ENCODE measurements at regions not wholly inside any gene's neighbourhood (a gene's known extent, or its start where the extent isn't known, plus 50 kb on each side); places are given as distances from the start of the nearest gene placed in this dataset.

- H3K4me3 ChIP-seq: no peak overlapping the region
- H3K4me1 ChIP-seq: no peaks in the 10 kb centered on the region
- 71 to 79% (median 77%) methylated on average over 4 of the region's 4 CpGs for WGBS, 5 donors
- no peaks in the 10 kb centered on the region for H3K36me3 ChIP-seq
- H3K27ac ChIP-seq: no peak overlapping the region
- no peak for DNase-seq
- H3K9me3 ChIP-seq: no peaks in the 10 kb centered on the region
- no peaks in the 10 kb centered on the region for H3K27me3 ChIP-seq
- intact Hi-C loops (cut with DNase I; ENCODE audit: low total_unique reads): no loop called here
- TF ChIP-seq POLR2AphosphoS5 (IDR thresholded peaks at IDR 0.05) (no peak), CTCF (IDR thresholded peaks at IDR 0.05) (no peak), POLR2A (IDR thresholded peaks at IDR 0.05) (no peak), EP300 (IDR thresholded peaks at IDR 0.05) (no peak)
These were observed 615.5 kb downstream of the RPL10L start for GRCh38 chr14:46036099-46036498.

GRCh38 chr14:46034305-46034704 lies 617.3 kb downstream of the RPL10L start:
- TF ChIP-seq POLR2A (IDR thresholded peaks at IDR 0.05) (no peak), EP300 (IDR thresholded peaks at IDR 0.05) (no peak), POLR2AphosphoS5 (IDR thresholded peaks at IDR 0.05) (no peak), CTCF (IDR thresholded peaks at IDR 0.05) (no peak)
- Histone ChIP-seq H3K27ac (no peak overlapping the region), H3K36me3 (no peaks in the 10 kb centered on the region), H3K9me3 (no peaks in the 10 kb centered on the region), H3K4me3 (no peak overlapping the region), H3K27me3 (no peaks in the 10 kb centered on the region), H3K4me1 (no peaks in the 10 kb centered on the region)
- 45 to 59% (median 52%) methylated on average over 3 of the region's 3 CpGs for WGBS, 5 donors
- no peak for DNase-seq
- intact Hi-C loops (cut with DNase I; ENCODE audit: low total_unique reads): no loop called here

GRCh38 chr14:46018846-46019420 lies 632.6 kb downstream of the RPL10L start:
- Histone ChIP-seq H3K27me3 (no peaks in the 10 kb centered on the region), H3K9me3 (no peaks in the 10 kb centered on the region), H3K36me3 (no peaks in the 10 kb centered on the region), H3K27ac (no peak overlapping the region), H3K4me3 (no peak overlapping the region), H3K4me1 (no peaks in the 10 kb centered on the region)
- TF ChIP-seq POLR2AphosphoS5 (IDR thresholded peaks at IDR 0.05) (no peak), POLR2A (IDR thresholded peaks at IDR 0.05) (no peak), CTCF (IDR thresholded peaks at IDR 0.05) (no peak), EP300 (IDR thresholded peaks at IDR 0.05) (no peak)
- no peak for DNase-seq
- intact Hi-C loops (cut with DNase I; ENCODE audit: low total_unique reads): no loop called here
- 79 to 95% (median 86%) methylated on average over 1 of the region's 1 CpG for WGBS, 5 donors

GRCh38 chr14:46008348-46008747 lies 643.2 kb downstream of the RPL10L start:
- intact Hi-C loops (cut with DNase I; ENCODE audit: low total_unique reads): no loop called here

More at GRCh38 chr14:46008348-46008747, 643.2 kb downstream of the RPL10L start:
- no peak for TF ChIP-seq POLR2AphosphoS5 (IDR thresholded peaks at IDR 0.05)
- TF ChIP-seq CTCF (IDR thresholded peaks at IDR 0.05): no peak
- TF ChIP-seq POLR2A (IDR thresholded peaks at IDR 0.05): no peak
- TF ChIP-seq EP300 (IDR thresholded peaks at IDR 0.05): no peak
- H3K4me3 ChIP-seq: no peak overlapping the region
- 67 to 81% (median 71%) methylated on average over 3 of the region's 3 CpGs for WGBS, 5 donors
- H3K36me3 ChIP-seq: no peaks in the 10 kb centered on the region
- peaks cover 0 to 12% (median 10%) of the 10 kb centered on the region in 4 donors for H3K9me3 ChIP-seq
- no peaks in the 10 kb centered on the region for H3K27me3 ChIP-seq
- H3K4me1 ChIP-seq: no peaks in the 10 kb centered on the region
- DNase-seq: no peak
- H3K27ac ChIP-seq: no peak overlapping the region
